ENCODE measurements at regions not wholly inside any gene's neighbourhood (a gene's known extent, or its start where the extent isn't known, plus 50 kb on each side); places are given as distances from the start of the nearest gene placed in this dataset.

DNA sequence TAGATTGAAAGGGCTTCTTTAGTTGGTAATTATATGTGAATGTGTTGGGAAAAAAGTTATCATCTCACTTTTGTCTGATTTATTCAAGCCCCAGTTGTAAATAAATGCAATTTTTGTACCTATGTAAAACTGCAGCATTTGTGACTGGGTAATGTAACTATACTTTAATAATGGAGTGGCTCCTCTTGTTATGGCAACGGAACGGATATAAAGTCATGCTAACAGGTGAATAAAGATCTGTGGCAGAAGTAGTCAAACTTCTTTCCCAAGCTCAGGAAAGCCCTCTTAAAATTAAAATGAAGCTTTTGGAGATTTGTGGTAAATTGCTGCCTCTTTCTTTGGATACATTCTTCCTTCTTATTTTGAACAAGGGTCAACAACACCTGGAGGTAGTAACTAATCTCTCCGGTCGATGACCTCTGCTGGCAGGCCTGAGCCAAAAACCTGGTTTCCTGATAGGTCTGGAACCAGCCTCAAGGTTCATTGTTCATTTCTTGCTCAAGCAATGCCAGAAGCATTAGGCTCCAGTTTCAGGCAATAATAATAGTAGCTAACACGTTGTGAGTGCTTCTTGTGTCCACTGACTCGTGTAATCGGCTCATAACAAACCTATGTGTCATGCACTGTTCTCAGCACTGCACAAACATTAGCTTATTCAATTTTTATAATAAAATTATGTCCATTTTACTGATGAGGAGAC is 313.4 kb upstream of the DACH1 start (continued):
- TF ChIP-seq CTCF (IDR thresholded peaks at IDR 0.05) (no peak), TAF1 (IDR thresholded peaks at IDR 0.05; ENCODE audit: borderline replicate concordance, low read depth, low read length) (no peak), SMC3 (IDR thresholded peaks at IDR 0.05; ENCODE audit: low read depth, low read length) (no peak), MAX (IDR thresholded peaks at IDR 0.05; ENCODE audit: low read depth) (no peak), USF2 (IDR thresholded peaks at IDR 0.05; ENCODE audit: borderline replicate concordance, low read depth, low read length) (no peak), USF1 (IDR thresholded peaks at IDR 0.05; ENCODE audit: borderline replicate concordance, low read depth) (no peak)

DNA sequence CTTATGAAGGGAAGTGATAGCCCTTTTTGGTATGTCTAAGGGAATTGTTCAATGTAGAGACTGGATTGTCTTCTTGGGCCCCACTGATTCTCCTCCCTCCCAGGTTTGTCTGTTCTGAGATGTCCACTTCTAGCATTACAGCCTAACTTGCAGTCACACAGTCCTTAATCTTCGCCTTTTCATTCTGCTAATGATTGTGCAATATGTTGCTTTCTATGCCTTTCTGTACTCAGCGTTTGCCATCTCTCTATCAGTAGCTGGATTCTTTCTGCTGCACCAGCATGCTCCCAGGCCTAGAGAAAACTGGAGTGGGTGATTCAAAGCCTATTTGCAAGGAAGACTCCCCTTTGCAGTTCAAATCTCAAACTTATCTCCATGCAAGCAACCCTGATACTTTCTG is 307.5 kb upstream of the DACH1 start:
- H2AFZ ChIP-seq (ENCODE audit: low read depth), result no peak overlapping the region
- ChIA-PET CTCF (no interaction called here), POLR2A (no interaction called here)
- no peaks in the 10 kb centered on the region for H3K27me3 ChIP-seq (ENCODE audit: insufficient read depth)
- no peaks in the 10 kb centered on the region for H3K36me3 ChIP-seq (replicated peaks in 1 of 2; ENCODE audit: control insufficient read depth in 1 of 2, insufficient read depth in 2 of 2, low read length in 1 of 2)
- no peaks in the 10 kb centered on the region for H3F3A ChIP-seq (replicated peaks; ENCODE audit: insufficient read depth)
- no peak overlapping the region for H3K4me2 ChIP-seq
- no peak overlapping the region for H3K4me3 ChIP-seq (ENCODE audit: low read depth in 2 of 2, low read length in 1 of 2)
- 94% methylated on average over 2 of the region's 2 CpGs for WGBS (ENCODE audit: low lambda C conversion rate)
- H3K9ac ChIP-seq, result no peak overlapping the region
- no peaks in the 10 kb centered on the region for H3K9me3 ChIP-seq
- TF ChIP-seq FOSL2 (IDR thresholded peaks at IDR 0.05; ENCODE audit: borderline replicate concordance, low read depth) (no peak), FOXJ3 (CRISPR knock-in tag; IDR thresholded peaks at IDR 0.05) (no peak), MEF2A (IDR thresholded peaks at IDR 0.05; ENCODE audit: borderline replicate concordance, low read depth) (no peak), USF1 (IDR thresholded peaks at IDR 0.05; ENCODE audit: borderline replicate concordance, low read depth) (no peak), EZH2phosphoT487 (IDR thresholded peaks at IDR 0.05; ENCODE audit: borderline replicate concordance, low read depth) (no peak), RAD21 (IDR thresholded peaks at IDR 0.05; ENCODE audit: low read length) (no peak), PBX3 (IDR thresholded peaks at IDR 0.05) (no peak), TAF1 (IDR thresholded peaks at IDR 0.05; ENCODE audit: borderline replicate concordance, low read depth, low read length) (no peak)
- H3K79me2 ChIP-seq (ENCODE audit: insufficient read depth), result no peaks in the 10 kb centered on the region
- H3K4me1 ChIP-seq (ENCODE audit: control insufficient read depth in 1 of 2, insufficient read depth in 2 of 2, low read depth in 1 of 2, low read length in 1 of 2), result no peaks in the 10 kb centered on the region; a peak in 2 of 4 replicates
- no peaks in the 10 kb centered on the region for H3K9me2 ChIP-seq
- H4K20me1 ChIP-seq (ENCODE audit: insufficient read depth), result no peaks in the 10 kb centered on the region
- no peak overlapping the region for H3K27ac ChIP-seq (ENCODE audit: low read depth in 2 of 2, low read length in 1 of 2)
- no peak for DNase-seq

Data from SK-N-SH (cell line).